Activated CD8-positive, alpha-beta memory T cell treated with anti-CD3 and anti-CD28 coated beads, Interleukin-2, amount 10 ng/mL, durations not matched to agents 7 days and 5 days (primary cell): ENCODE measurements at regions not wholly inside any gene's neighbourhood (a gene's known extent, or its start where the extent isn't known, plus 50 kb on each side); places are given as distances from the start of the nearest gene placed in this dataset.
A peak's percentile ranks its signal among the peaks of the same experiment; 100 is the strongest.

Experiments used
- ATAC-seq: fragments of 150-1000 bp; cut with Tn5 transposase; one replicate; pipeline ENCODE4 v1.10.0; 2021; ENCODE audit warnings: moderate library complexity
- CTCF ChIA-PET: fragments of 350-600 bp; sonication (Branson Sonifier 250); formaldehyde crosslinking; loops from one replicate; lab custom pipeline; 2021; ENCODE audit warnings: antibody characterized with exemption; lab: Charles Lee
- DNase-seq: peaks from one replicate; pipeline ENCODE4 v3.0.0-alpha.2; 2020
- H3K27ac Mint-ChIP-seq: one replicate; pipeline ENCODE4 v1.8.0; 2021; ENCODE audit warnings: mild to moderate bottlenecking, mixed read lengths
- H3K27me3 Mint-ChIP-seq: one replicate; pipeline ENCODE4 v1.8.0; 2021; ENCODE audit warnings: mixed read lengths
- H3K36me3 Mint-ChIP-seq: one replicate; pipeline ENCODE4 v1.8.0; 2021; ENCODE audit warnings: mild to moderate bottlenecking, mixed read lengths
- H3K4me1 Mint-ChIP-seq: one replicate; pipeline ENCODE4 v1.8.0; 2021; ENCODE audit warnings: mixed read lengths
- H3K4me3 Mint-ChIP-seq: one replicate; pipeline ENCODE4 v1.8.0; 2021; ENCODE audit warnings: mild to moderate bottlenecking, moderate library complexity, mixed read lengths
- H3K9me3 Mint-ChIP-seq: one replicate; pipeline ENCODE4 v1.8.0; 2022; ENCODE audit warnings: low read depth, mixed read lengths

DNA sequence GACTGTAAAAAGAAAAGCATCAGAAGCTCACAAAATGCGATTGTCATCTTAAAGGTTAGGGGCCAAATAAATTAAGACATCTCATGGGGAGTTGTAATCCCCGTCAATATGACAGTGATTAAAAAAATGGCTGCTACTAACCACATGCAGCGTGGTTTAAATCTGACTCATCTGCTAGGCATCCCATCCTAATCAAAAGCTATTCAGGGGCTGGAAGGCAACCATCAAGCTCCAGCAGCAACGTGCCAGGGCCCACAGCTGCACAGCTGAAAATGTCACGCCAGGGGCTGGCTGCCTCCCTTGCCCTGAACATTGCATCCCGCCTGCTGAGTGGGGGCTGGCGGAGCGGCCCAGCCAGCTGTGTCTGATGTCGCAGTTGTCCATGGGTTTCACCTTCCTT lies 66.3 kb upstream of the FRMD4A start:
- Mint-ChIP-seq H3K9me3 (no peaks in the 10 kb centered on the region), H3K27ac (no peak overlapping the region), H3K4me3 (no peak overlapping the region), H3K27me3 (peaks cover 58% of the 10 kb centered on the region), H3K36me3 (no peaks in the 10 kb centered on the region), H3K4me1 (no peaks in the 10 kb centered on the region)
- DNase-seq: no peak
- CTCF ChIA-PET: interaction anchor here (0.6 to 1.0 kb wide), 2 partner anchors 11 to 156 kb away, joined by 3 read pairs; no protein-coding TSS in a partner anchor
- ATAC-seq: no peak

DNA sequence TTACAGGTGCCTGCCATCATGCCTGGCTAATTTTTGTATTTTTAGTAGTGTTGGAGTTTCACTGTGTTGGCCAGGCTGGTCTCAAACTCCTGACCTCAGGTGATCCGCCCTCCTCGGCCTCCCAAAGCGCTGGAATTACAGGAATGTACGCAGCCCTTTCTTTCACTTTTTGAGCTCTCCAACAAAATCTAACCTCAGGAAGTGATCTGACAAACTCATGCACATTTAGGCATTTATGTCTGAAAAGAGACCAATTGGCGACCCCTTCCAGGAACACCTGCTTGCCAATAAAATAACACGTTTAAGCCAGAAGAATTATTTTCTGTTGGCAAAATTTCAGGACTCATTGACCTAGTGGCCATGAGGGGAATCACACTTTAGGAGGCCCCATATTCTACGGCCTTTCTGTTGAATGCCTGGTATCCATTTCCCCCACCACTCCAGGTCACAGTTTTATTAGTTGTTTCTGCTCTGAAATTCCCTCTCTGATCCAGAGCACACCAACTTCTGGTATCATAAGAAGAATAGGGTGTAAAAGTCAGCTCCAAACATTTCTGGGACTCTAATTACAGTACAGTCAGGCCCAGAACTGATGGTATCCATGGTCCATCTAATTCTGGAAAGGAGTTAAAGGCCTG lies 65.8 kb upstream of the FRMD4A start:
- no peak overlapping the region for H3K27ac Mint-ChIP-seq
- H3K36me3 Mint-ChIP-seq: no peaks in the 10 kb centered on the region
- CTCF ChIA-PET: interaction anchor here (1.0 kb wide), 1 partner anchor 11 kb away, joined by 3 read pairs; no protein-coding TSS in a partner anchor
- H3K4me1 Mint-ChIP-seq: no peaks in the 10 kb centered on the region
- H3K4me3 Mint-ChIP-seq: no peak overlapping the region
- DNase-seq (no peak), ATAC-seq (no peak)
- H3K9me3 Mint-ChIP-seq: no peaks in the 10 kb centered on the region
- peaks cover 54% of the 10 kb centered on the region for H3K27me3 Mint-ChIP-seq

DNA sequence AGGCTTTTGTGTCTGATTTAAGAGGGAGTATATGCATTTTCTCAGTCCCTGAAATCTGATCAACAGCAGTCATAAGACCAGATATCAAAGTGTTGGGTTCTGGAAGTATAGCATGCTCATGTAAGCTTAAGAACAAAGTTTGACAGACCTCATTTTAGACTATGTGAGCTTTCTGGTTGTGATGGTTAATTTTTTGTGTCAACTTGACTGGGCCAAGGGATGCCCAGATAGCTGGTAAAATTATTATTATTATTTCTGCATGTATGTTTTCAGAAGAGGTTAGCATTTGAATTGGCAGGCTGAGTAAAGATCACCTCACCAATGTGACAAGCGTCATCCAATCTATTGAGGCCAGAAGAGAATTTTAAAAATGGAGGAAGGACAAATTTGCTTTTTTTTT lies 63.5 kb upstream of the FRMD4A start:
- Mint-ChIP-seq H3K36me3 (no peaks in the 10 kb centered on the region), H3K4me1 (peaks cover 14% of the 10 kb centered on the region), H3K9me3 (no peaks in the 10 kb centered on the region), H3K4me3 (no peak overlapping the region), H3K27me3 (peaks cover 52% of the 10 kb centered on the region), H3K27ac (no peak overlapping the region)
- ATAC-seq (no peak), DNase-seq (no peak)
- CTCF ChIA-PET: no interaction called here

DNA sequence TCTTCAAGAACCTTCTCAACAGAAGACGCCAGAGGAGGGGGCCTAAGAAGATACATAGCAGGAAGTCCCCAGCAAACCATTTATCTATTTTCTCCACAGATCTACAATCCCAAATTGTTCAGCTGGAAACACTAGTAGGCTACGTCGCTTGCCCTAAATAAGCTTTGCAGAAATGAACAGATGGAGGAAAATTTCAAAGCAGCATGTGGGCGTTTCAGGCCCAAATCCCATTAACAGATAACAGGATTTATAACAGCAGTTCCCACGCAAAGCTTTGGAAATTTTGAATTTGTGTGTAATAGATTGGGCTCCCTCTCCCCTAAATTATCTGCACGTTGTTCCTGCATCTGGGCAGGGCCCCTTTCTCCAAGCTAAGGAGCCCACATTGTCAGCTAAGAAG lies 60.6 kb upstream of the FRMD4A start:
- CTCF ChIA-PET: no interaction called here
- H3K36me3 Mint-ChIP-seq: peaks cover 2% of the 10 kb centered on the region
- no peaks in the 10 kb centered on the region for H3K9me3 Mint-ChIP-seq
- DNase-seq: no peak
- H3K27me3 Mint-ChIP-seq: peaks cover 60% of the 10 kb centered on the region
- H3K4me3 Mint-ChIP-seq: no peak overlapping the region
- no peak for ATAC-seq
- H3K27ac Mint-ChIP-seq: no peak overlapping the region
- H3K4me1 Mint-ChIP-seq: peaks cover 15% of the 10 kb centered on the region

DNA sequence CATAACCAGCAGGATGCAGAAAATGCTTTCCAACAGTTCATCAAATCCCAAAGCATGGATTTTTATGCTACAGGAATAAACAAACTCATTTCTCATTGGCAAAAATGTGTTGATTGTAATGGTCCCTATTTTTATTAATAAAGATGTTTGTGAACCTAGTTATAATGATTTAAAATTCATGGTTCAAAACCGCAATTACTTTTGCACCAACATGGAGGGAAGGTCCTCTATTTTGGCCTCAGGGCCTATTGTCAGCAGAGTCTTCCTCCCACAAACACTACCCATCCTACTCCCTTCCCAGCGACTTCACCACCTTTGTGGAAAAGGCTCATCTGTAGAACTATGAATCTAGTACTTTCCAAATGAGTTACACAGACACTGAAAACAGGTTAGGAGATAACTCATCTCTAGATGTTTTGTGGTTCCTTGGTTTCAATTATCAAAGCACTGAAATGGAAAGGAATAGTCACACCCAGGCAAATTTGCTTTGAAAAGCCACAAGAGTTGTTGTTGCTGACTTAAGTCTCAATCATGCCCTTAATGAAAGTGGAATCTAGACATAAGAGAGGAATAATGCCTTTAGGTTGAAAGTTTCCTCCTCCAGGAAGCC lies 59.4 kb upstream of the FRMD4A start:
- peak; percentile 61 for DNase-seq
- H3K4me1 Mint-ChIP-seq: peaks cover 22% of the 10 kb centered on the region
- H3K27ac Mint-ChIP-seq: peak overlapping the region; percentile 11

GRCh38 chr10:14385596-14386593 lies 55.2 kb upstream of the FRMD4A start:
- Mint-ChIP-seq H3K4me1 (peaks cover 24% of the 10 kb centered on the region), H3K9me3 (no peaks in the 10 kb centered on the region), H3K27ac (no peak overlapping the region), H3K27me3 (peaks cover 74% of the 10 kb centered on the region), H3K36me3 (peaks cover 2% of the 10 kb centered on the region), H3K4me3 (no peak overlapping the region)
- ATAC-seq (peak; percentile 35), DNase-seq (no peak)
- CTCF ChIA-PET: interaction anchor here (1.1 kb wide), 1 partner anchor 11 kb away, joined by 3 read pairs; no protein-coding TSS in a partner anchor

More for the DNA sequence above, 59.4 kb upstream of the FRMD4A start:
- no peaks in the 10 kb centered on the region for H3K9me3 Mint-ChIP-seq
- peaks cover 65% of the 10 kb centered on the region for H3K27me3 Mint-ChIP-seq
- ATAC-seq: peak; percentile 81
- H3K36me3 Mint-ChIP-seq: peaks cover 2% of the 10 kb centered on the region
- CTCF ChIA-PET: no interaction called here
- H3K4me3 Mint-ChIP-seq: no peak overlapping the region

- Mint-ChIP-seq H3K4me3 (no peak overlapping the region), H3K9me3 (no peaks in the 10 kb centered on the region), H3K36me3 (peaks cover 2% of the 10 kb centered on the region), H3K27me3 (peaks cover 69% of the 10 kb centered on the region), H3K4me1 (peaks cover 15% of the 10 kb centered on the region), H3K27ac (no peak overlapping the region)
- ATAC-seq (no peak), DNase-seq (no peak)
- CTCF ChIA-PET: interaction anchor here (1.1 kb wide), 1 partner anchor 12 kb away, joined by 3 read pairs; no protein-coding TSS in a partner anchor
Observed at GRCh38 chr10:14384915-14385314, 54.2 kb upstream of the FRMD4A start.

DNA sequence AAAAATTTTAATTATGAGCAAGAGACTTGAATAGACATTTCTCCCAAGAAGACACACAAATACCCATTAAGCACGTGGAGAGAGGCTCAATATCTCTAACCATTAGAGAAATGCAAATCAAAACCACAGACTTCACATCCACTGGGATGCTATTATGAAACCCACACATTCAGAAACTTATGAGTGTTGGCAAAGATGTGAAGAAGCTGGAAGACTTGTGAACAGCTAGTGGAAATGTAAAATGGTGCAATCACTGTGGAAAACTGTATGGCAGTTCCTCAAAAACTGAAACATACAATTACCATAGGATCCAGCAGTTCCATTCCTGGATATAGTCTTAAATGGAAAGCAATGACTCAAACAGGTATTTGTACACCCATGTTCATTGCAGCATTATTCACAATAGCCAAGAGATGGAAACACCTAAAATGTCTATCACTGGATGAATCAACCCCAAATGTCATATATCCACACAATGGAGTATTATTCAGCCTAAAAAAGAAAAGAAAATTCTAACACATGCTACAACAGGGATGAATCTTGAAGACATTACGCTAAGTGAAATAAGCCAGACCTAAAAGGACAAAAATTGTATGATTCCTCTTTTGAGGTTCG lies 53.5 kb upstream of the FRMD4A start:
- CTCF ChIA-PET: no interaction called here
- Mint-ChIP-seq H3K27ac (no peak overlapping the region), H3K27me3 (peaks cover 66% of the 10 kb centered on the region), H3K4me1 (peaks cover 10% of the 10 kb centered on the region), H3K9me3 (no peaks in the 10 kb centered on the region), H3K36me3 (peaks cover 2% of the 10 kb centered on the region), H3K4me3 (no peak overlapping the region)
- DNase-seq (no peak), ATAC-seq (no peak)

DNA sequence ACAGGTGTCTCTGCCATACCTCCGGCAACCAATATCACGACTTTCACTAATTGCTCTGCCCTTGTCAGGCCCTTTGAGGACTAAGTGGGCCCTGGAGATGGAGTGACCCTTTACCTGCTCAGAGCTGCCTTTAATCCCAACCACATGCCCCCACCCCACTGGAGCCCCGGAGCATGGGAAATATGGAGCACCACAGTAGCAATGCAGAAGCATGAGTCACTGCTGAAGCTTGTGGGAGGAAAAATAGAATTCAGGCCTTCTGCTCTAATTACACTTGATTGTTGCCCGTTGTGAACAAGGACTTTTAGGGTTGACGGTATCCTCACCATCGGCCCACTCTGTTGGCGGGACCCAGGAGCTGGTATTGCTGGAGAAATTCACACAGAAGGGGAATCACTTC lies 52.5 kb upstream of the FRMD4A start:
- ATAC-seq (no peak), DNase-seq (no peak)
- Mint-ChIP-seq H3K27me3 (peaks cover 67% of the 10 kb centered on the region), H3K9me3 (no peaks in the 10 kb centered on the region), H3K4me1 (peaks cover 10% of the 10 kb centered on the region), H3K4me3 (no peak overlapping the region), H3K36me3 (no peaks in the 10 kb centered on the region), H3K27ac (no peak overlapping the region)
- CTCF ChIA-PET: interaction anchor here (0.5 kb wide), 1 partner anchor 207 kb away, joined by 4 read pairs; no protein-coding TSS in a partner anchor

- H3K27me3 Mint-ChIP-seq: peaks cover 63% of the 10 kb centered on the region
- no peaks in the 10 kb centered on the region for H3K36me3 Mint-ChIP-seq
- no peak for ATAC-seq
- no peak overlapping the region for H3K27ac Mint-ChIP-seq
- H3K4me1 Mint-ChIP-seq: peaks cover 10% of the 10 kb centered on the region
- no peak for DNase-seq
- CTCF ChIA-PET: no interaction called here
- H3K9me3 Mint-ChIP-seq: no peaks in the 10 kb centered on the region
- no peak overlapping the region for H3K4me3 Mint-ChIP-seq
Observed at GRCh38 chr10:14382531-14382930, 51.8 kb upstream of the FRMD4A start.

DNA sequence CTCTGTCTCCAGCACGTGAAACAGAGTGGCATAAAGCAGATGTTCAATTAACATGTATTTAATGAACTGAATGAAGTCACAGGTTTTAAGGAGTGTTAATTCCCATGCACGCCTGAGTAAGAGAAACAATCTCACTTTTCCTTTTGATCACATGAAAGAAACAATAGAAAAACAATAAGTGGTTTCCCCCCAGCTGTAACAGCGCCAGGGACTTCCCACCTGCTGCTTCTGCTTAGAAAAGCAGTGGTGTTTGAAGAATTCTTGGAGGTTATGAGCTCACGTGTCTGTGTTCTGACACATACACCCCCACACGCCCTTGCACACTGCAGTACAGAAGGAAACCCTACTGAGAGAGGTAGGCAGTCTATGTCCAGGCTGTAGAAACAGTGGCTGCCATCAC lies 51.3 kb upstream of the FRMD4A start:
- Mint-ChIP-seq H3K27ac (no peak overlapping the region), H3K27me3 (peaks cover 63% of the 10 kb centered on the region), H3K36me3 (no peaks in the 10 kb centered on the region), H3K4me3 (no peak overlapping the region), H3K9me3 (no peaks in the 10 kb centered on the region), H3K4me1 (peaks cover 10% of the 10 kb centered on the region)
- peak; percentile 36 for ATAC-seq
- CTCF ChIA-PET: no interaction called here
- DNase-seq: no peak

DNA sequence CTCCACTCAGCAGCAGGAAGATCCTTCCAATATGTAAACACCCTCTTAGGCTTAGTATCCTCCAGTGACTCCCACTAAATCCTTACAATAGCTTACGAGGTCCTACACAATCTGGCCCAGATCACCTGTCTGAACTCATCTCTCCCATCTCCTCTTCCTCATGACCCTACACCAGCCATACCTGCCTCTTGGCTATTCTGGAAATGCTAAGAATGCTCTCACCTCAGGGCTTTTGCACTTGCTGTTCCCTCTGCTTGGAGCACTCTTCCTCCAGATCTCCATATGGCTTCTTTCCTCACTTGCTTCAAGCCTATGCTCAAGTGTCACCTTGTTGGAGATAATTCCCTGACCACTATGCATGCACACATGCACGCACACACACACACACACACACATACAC lies 50.8 kb upstream of the FRMD4A start:
- Mint-ChIP-seq H3K4me1 (peaks cover 10% of the 10 kb centered on the region), H3K36me3 (no peaks in the 10 kb centered on the region), H3K27ac (no peak overlapping the region), H3K27me3 (peaks cover 59% of the 10 kb centered on the region), H3K4me3 (no peak overlapping the region), H3K9me3 (no peaks in the 10 kb centered on the region)
- DNase-seq: no peak
- no peak for ATAC-seq
- CTCF ChIA-PET: no interaction called here

GRCh38 chr10:14380746-14381145 lies 50.0 kb upstream of the FRMD4A start:
- DNase-seq (no peak), ATAC-seq (no peak)
- H3K27me3 Mint-ChIP-seq: peaks cover 55% of the 10 kb centered on the region
- H3K4me3 Mint-ChIP-seq: no peak overlapping the region
- H3K9me3 Mint-ChIP-seq: no peaks in the 10 kb centered on the region
- peaks cover 4% of the 10 kb centered on the region for H3K4me1 Mint-ChIP-seq
- H3K36me3 Mint-ChIP-seq: no peaks in the 10 kb centered on the region
- no peak overlapping the region for H3K27ac Mint-ChIP-seq
- CTCF ChIA-PET: no interaction called here
